HG03457 (cell line): ENCODE measurements at regions not wholly inside any gene's neighbourhood (a gene's known extent, or its start where the extent isn't known, plus 50 kb on each side); places are given as distances from the start of the nearest gene placed in this dataset.
"Not testable (repeated sequence)": the region's sequence is repeated elsewhere in the genome, so short reads cannot be mapped to it uniquely, and the experiment has no call there.

Experiments
- ATAC-seq: cut with Tn5 transposase; IDR thresholded peaks from one replicate; pipeline ENCODE4 v1.9.1; 2021; ENCODE audit warnings: moderate number of reproducible peaks; ENCODE audit not compliant: unreplicated experiment

DNA sequence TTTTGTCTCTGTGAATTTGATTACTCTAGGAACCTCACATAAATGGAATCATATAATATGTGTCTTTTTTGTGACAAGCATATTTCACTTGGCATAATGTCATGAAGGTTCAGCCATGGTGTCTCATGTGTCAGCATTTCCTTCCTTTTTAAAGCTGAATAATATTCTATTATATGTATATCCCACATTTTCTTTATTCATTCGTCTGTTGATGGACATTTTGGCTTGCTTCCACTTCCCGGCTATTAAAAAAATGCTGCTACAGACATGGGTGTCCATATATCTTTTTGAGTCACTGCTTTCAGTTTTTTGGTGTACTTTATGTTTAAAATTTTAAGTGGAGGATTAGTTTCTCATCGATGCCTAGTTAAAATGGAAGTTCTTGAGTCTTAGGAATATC, 59.8 kb upstream of the C5orf63 start:
- no peak for ATAC-seq

DNA sequence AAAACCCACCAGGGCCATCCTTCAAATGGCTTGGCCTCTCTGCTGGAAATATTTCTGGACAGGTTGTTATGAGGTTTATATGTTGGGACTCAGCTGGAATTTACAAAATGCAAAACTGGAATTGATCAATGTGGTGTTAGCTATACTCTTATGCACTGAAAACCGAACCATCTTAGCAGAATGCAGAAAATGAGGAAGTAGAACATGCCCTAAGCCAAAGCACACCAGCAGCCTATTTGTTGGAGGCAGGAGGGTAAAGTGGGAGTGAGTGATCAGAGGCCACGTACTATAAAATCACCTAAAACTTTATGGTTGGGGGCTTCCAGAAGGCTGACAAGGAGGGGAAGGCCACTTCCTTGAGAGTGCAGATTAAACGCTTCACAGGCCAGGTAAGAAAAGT, 63.6 kb upstream of the C5orf63 start:
- ATAC-seq: no peak

DNA sequence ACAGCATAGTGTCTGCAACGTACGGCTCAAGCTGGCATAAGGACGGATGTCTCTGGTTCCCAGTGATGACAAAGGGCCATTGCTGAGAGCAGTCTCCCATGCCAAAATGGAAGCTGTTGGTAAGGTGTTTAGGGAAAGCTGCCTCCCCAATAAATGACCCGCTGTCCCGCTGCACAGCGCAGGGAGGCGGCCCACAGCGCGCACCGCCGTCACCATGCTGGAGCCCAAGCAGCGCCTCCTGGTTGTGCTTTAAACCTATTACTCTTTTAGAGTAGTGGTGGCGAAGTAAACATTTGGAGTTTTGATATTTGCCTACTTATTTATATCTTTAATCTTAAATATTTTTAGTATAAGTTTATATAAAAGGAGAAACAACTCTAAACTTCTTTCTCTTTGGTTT, 70.4 kb upstream of the C5orf63 start:
- no peak for ATAC-seq

- no peak for ATAC-seq
Measured at GRCh38 chr5:127153031-127153430, 79.7 kb upstream of the C5orf63 start.

DNA sequence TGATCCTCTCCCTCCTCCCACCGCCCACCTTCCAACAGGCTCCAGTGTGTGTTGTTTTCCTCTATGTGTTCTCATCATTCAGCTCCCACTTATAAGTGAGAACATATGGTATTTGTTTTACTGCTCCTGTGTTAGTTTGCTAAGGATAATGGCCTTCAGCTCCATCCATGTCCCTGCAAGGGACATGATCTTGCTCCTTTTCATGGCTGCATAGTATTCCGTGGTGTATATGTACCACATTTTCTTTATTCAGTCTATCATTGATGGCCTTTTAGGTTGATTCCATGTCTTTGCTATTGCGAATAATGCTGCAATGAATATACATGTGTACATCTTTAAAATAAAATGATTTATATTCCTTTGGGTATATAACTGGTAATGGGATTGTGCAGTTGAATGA, 80.2 kb upstream of the C5orf63 start:
- ATAC-seq: no peak

DNA sequence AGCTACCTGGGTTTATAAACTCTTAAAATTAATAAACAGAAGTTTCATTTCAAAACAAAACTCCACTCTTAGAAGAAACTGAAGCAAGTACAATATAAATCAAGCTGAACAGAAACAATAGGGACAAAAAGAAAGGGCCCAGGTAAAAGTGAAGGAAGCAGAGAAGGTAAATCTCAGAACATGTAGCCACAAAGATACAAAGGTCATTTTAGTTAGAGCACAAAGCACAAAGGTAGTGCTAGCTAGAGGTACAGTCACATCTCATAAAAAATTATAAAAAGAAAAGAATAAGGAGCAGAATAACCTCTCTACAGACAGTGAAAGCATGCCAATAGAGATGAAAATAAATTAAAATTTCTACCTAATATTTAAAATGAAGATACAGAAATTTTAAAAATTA, 90.4 kb upstream of the C5orf63 start:
- no peak for ATAC-seq

DNA sequence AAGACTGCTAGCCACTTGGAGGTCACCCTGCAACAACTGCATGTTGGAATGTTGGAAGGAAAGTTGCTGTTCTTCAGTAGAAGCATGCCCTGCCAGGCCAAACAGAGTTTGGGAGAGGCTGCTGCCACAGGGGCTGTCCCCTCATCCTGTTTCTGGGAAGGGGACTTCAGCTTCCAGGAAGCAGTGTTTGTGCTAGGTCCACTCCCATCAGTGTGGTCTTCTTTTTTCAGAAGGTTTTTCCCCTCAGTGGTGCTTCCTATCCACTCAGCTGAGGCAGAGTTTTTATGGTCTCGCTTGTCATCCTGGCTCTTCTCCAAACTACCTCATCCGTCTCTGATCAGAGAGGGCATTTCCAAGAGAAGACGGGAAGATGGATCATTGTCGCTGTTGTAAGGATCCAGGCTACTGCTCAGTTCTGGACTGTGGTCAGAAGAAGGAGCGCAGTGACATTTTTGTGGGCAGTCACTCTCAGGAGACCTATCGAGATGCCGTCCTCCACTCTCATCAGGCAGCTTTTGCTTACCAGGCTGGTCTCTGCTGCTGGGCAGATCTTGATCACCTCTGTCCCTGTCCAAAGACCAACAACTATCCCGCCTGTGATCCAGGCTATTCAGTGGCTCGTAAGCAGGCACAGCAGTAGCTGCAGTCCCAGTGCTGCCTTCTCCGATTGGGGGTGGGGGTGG, 97.8 kb upstream of the C5orf63 start:
- no peak for ATAC-seq

DNA sequence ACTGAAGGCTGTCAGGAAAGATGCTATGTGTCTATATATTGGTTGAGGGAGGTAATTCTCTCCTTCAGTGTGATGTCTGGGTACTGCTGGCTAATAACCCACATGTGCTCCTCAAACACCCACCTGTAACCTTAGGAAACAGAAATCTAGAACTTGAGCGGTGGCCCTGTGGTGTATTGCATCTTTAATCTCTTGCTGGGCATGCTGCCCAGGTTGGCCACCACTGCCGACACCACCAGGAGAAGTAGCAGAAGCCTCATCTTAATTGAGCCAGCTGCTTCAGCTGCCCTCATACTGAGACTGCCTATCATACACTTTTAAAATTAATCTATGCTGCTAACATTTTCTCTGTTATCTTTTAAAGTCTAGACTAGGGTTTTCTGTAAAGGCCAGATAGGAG, 103.5 kb upstream of the C5orf63 start:
- ATAC-seq: no peak

DNA sequence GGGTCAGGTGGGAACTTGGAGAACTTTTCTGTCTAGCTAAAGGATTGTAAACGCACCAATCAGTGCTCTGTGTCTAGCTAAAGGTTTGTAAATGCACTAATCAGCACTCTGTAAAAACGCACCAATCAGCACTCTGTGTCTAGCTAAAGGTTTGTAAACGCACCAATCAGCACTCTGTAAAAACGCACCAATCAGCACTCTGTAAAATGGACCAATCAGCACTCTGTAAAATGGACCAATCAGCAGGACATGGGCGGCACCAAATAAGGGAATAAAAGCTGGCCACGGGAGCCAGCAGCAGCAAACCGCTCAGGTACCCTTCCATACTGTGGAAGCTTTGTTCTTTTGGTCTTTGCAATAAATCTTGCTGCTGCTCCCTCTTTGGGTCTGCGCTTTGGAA, 108.0 kb upstream of the MEGF10 start:
- ATAC-seq: not testable (repeated sequence)

DNA sequence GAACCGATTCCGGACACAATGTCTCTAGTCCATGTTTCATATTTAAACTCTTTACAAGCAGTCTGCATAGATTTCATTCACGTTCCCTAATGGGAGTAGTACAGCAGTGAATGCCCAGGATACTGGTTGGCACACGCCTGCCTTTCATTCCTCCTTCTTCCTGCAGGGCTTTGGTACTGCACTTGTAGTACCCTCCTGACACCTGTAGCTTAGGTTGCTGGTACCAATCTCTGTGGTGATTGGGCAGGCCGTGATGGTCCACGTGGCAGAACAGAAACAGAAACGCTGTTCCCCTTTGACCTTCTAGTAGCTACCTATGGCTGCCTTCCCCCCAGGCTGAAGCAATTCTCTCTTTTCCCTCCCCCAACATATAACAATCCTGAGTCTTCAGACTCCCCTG, 107.3 kb upstream of the MEGF10 start:
- ATAC-seq: no peak

DNA sequence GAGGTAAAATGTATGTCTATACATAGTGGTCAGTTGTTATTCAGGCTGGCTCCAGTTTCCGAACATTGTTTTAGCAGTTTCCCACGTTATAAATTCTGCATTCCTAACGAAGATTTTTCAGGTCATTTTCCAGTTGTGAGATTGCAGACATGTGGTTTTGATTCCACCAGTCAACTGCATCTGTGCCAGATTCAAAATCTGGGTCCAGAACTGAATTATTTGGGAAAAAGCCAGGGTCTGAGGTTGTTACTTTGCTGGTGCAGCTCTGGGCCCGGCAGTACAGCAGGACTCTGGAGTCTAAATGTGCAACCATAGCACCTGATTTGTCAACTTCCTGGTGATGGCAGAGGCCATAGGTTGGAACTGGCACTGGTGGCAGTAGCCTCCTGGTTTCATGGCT, 105.7 kb upstream of the MEGF10 start:
- no peak for ATAC-seq

DNA sequence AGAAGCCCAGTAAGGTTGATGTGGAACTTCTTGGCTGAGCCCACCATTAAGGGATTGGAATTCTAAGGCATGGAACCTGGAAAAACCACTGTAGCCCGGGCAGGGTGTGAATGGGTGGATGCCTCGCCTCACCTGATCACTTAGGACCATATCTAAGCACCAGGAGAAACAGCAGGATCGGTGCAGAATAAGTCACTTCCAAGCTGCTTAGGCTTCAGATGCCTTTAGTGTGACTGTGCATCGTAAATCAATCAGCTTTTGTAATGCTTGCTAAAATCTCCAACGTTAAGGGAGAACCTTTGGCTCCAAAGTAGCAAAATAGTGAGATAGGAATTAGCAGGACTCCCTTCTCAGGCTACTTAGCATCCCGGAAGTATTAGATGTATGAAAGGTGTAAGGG, 103.9 kb upstream of the MEGF10 start:
- no peak for ATAC-seq

DNA sequence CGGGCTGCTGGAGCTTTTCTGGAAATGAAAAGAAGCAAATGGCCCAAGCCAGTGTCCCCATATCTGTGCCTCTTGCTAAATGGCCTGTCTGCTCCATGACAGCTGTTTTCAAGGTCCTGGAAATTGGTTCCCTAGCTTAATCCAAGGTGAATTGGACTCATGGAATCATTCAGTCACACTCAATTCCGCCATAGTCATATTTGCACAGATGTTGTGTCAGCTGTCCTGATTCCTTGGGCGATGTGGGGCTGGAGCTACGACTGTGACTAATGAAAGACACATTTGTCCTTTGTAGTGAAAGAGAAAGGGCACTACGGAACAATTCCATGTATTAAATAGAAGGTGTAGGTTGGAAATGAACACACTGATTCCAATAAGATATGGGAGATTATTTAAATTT, 102.9 kb upstream of the MEGF10 start:
- no peak for ATAC-seq

GRCh38 chr5:127192150-127192549, 98.4 kb upstream of the MEGF10 start:
- no peak for ATAC-seq

GRCh38 chr5:127192836-127193338, 97.7 kb upstream of the MEGF10 start:
- ATAC-seq: no peak

DNA sequence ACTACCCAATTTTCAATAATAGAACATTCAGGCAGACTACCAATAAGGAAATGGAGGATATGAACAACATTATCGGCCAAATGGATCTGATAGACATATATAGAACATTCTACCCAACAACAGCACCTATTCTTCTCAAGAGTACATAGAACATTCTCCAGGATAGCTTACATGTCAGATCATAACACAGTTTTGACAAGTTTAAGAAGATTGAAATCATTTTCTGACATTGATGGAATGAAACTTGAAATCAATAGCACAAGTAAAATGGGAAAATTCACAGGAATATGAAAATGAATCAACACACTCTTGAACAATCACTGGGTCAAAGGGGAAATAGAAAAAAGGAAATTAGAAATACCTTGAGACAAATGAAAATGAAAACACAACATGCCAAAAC, 94.6 kb upstream of the MEGF10 start:
- ATAC-seq: no peak

- not testable (repeated sequence) for ATAC-seq
Measured at GRCh38 chr5:127197402-127198167, 93.0 kb upstream of the MEGF10 start.

DNA sequence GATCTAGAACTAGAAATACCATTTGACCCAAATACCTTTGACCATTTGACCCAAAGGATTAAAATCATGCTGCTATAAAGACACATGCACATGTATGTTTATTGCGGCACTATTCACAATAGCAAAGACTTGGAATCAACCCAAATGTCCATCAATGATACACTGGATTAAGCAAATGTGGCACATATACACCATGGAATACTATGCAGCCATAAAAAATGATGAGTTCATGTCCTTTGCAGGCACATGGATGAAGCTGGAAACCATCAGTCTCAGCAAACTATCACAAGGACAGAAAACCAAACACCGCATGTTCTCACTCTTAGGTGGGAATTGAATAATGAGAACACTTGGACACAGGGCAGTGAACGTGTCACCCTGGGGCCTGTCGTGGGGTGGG, 87.9 kb upstream of the MEGF10 start:
- not testable (repeated sequence) for ATAC-seq

DNA sequence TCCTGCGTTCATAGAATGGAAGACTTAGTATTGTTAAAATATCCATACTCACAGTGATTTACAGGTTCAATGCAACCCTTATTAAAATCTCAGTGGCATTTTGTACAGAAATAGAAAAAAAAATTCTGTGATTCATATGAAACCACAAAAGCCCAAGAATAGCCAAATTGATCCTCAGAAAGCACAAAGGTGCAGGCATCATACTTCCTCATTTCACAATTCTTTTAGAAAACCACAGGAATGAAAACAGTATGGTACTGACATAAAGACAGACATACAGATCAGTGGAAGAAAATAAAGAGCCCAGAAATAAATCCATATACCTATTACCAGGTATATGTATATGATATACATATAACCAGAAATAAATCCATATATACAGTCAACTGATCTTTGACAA, 86.8 kb upstream of the MEGF10 start:
- no peak for ATAC-seq

- no peak for ATAC-seq
Measured at GRCh38 chr5:127205147-127205546, 85.4 kb upstream of the MEGF10 start.

DNA sequence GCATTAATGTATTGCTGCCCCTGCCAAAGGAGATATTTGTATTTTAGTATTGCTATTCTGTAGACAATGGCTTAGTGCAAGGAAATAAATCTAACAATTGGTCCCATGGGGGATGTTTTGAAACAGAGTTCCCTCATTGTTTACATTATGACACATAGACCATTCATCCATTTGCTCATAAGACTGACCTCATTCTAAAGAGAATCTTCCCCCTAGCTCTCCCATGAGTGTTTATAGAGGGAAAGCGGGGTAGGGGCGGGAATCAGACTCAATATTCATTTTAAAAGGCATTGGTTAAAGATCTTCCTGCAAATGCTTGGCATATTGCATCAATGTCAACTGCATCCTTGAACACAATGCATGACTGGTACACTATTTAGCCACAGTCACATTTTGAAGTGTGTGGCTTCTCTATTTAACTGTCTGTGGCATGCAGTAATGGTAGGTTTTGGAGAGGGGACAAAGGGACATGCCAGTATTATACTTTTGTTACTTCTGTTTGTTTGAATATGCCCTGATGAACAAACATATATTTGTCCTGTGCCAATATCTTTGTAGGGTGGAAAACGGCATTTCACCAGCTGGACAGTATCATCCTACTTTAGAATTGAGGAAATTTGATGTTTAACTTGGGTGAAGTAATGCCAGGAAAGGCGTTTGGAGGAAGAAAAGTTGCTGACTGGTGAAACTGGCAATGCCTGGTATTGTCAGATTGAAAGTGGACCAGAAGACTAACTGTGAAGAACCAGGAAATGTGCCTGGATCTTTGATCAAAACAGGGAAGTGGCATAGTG, 84.1 kb upstream of the MEGF10 start:
- ATAC-seq: no peak

DNA sequence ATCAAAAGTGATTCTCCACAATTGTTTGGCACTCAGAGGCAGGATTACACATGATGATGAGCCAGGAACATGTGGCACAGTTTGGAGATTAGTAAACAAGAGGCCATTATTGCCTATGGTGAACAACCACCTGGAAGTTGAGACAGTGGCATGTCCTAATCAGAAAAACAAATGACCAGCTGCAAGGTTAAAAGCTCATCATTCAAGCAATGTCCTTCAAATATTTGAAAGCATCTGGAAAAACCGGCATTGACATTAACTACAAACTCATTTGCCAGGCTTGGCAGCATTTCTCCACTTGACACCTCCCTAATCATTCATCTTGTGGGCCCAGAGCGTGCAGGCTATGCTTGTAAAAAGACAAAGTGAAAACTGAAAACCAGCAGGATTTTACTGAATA, 80.6 kb upstream of the MEGF10 start:
- ATAC-seq: no peak
